DMS53 treated with DMSO at 0.1 percent for 48 hours (cell line): ENCODE measurements at regions not wholly inside any gene's neighbourhood (a gene's known extent, or its start where the extent isn't known, plus 50 kb on each side); places are given as distances from the start of the nearest gene placed in this dataset.
"Not testable (repeated sequence)": the region's sequence is repeated elsewhere in the genome, so short reads cannot be mapped to it uniquely, and the experiment has no call there.

Experiments
- DNase-seq: peaks from one replicate; lab custom pipeline; 2025; ENCODE audit not compliant: unreplicated experiment; lab: John Stamatoyannopoulos, UW

DNA sequence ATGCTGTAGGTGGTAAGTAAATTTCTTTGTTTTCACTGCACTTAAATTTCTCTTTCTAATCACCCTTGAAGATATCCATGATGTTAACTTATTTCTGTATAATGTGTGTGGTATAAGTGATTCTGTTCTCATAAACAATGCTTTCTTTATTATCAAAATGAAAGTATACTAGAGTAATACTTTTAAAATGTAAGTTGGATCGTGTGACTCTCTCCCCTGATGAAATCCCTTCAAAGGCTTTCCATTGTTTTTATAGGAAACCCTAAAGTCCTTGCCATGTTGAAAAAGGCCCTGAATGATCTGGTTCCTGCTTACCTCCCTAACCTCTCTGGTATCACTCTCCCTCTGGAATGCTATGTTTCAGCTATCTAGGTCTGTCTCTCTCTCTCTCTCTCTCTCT, 191.1 kb upstream of the LHX8 start:
- no peak for DNase-seq

DNA sequence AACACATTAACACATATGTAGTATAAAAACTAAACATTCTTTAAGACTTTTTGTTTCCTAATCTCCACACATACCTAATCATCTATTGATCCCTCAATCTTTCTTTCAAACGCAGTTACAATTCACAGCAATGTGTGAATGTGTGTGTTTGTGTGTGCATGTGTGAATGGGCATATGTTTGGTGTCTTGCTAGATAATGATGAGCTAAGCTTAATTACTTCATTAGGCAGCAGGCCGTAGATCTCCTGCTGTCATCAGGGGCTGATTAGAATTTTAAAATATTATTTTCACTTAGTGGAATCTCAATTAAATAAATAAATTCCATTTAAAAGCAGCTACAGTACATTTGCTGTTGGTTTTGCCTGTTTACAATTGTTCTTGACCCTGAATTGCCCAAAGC, 187.8 kb upstream of the LHX8 start:
- no peak for DNase-seq

DNA sequence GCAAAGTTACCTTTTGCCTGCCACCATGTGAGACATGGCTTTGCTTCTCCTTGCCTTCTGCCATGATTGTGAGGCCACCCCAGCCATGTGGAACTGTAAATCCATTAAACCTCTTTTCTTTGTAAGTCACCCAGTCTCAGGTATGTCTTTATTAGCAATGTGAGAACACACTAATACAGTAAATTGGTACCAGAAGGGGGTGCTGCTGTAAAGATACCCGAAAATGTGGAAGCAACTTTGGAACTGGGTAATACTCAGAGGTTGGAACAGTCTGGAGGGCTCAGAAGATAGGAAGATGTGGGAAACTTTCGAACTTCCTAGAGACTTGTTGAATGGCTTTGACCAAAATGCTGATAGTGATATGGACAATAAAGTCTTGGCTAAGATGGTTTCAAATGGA, 184.8 kb upstream of the LHX8 start:
- not testable (repeated sequence) for DNase-seq

DNA sequence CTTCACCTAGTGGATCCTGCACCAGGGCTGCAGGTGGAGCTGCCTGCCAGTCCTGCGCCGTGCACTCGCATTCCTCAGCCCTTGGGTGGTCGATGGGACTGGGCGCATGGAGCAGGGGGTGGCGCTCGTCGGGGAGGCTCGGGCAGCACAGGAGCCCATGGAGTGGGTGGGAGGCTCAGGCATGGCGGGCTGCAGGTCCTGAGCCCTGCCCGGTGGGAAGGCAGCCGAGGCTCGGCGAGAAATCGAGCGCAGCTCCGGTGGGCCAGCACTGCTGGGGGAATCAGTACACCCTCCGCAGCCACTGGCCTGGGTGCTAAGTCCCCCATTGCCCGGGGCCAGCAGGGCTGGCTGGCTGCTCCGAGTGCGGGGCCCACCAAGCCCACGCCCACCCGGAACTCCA, 182.2 kb upstream of the LHX8 start:
- DNase-seq, result not testable (repeated sequence)

DNA sequence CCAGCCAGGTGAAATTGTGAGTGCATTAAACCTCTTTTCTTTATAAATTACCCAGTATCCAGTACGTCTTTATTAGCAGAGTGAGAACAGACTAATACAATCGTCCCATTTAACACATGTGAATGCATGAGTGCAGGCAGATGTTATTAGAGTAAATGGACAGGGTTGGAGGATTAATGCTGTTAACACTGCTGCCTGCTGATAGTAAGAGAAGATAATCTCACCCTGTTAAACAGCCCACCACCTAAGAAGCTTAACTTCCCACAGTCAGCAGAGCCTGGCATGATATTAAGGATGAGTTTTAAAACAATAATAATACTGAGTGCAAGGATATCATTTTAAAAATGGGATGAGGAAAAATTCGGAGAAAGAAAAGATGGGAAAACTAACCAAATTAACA, 181.4 kb upstream of the LHX8 start:
- no peak for DNase-seq

DNA sequence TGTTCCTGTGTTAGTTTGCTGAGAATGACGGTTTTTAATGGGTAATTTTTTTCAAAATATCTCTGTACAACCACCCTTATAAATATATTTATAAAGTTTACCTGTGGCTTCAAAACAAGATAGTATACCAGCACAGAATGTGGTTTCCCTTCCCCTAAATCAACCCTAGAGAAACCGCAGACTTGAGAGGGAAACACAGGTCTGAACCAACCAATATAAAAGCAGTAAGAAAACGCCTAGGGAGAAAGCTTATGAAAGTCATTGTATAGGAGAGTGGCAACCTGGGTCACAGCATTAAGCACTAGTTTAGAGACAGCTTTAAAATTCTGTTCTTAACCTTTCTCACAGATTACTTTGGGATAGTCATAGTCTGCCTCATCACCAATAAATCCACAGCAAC, 180.6 kb upstream of the LHX8 start:
- no peak for DNase-seq

DNA sequence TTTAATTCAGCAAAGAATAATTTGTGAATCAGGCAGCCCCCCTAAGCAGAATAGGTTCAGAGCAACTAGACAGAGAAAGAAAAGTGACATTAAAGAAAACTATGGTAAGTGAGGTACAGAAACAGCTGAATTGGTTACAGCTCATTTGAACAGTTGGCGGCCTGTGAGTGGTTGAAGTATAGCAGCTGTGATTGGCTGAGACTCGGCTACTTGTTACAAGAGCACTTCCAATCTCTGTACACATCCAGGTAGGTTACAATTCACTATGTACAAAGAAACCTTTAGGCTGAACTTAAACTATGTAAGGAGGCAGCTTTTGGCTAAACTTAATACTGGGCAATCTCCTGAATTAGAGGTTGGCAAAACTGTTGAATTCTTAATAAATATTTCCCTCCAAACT, 171.1 kb upstream of the LHX8 start:
- no peak for DNase-seq

DNA sequence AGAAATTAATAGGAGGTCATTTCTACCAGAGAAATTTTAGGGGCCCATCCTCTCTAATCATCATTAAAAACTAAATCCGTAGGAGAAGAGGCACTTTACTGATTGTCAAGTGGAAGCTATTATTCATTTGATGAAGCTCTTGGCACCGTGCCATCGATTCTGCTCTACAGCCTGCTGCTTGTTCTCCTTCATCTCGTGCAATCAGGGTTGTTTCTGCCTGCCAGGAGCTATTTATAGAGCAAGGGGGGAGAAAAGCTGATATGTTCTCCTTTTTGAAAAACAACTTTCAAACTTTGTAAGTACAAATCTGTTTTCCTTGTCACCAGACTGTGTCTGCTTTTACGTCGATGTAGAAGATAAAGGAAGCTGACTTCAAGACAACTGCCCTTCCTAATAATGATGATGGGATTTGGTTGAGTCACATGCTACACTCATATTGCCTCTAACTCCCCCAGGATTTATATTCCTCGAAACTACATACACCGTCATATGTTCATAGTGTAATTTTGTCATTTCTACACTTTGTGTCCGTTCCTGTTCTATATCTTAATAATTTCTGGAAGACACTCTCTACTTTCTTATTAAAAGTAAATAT, 169.6 kb upstream of the LHX8 start:
- DNase-seq, result peak; percentile 65

DNA sequence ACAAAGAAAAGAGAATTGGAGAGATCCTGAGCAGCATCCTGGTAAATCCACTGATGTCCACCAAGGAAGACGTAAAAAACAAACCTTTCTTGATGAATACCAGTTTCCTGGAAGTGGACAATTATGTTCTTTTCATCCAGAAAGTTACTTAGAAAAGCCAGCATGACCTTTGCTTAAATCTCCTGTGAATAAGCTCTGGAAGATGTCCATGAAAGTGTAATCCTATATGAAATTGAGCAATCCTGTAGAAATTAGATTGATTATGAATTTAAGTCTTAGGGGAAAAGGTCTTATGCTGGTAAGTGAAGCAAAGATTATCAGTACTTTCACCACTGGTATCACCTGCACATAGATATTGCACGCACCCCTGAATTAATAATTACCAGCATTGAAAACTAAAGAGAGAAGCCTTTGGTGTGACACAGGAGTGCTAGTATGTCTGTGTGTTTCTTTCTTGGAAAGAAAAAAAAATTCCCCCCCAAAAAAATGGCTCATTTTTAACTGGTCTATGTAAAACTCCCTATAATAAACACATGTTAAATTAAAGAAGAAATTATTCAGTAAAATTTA, 164.5 kb upstream of the LHX8 start:
- DNase-seq, result no peak

DNA sequence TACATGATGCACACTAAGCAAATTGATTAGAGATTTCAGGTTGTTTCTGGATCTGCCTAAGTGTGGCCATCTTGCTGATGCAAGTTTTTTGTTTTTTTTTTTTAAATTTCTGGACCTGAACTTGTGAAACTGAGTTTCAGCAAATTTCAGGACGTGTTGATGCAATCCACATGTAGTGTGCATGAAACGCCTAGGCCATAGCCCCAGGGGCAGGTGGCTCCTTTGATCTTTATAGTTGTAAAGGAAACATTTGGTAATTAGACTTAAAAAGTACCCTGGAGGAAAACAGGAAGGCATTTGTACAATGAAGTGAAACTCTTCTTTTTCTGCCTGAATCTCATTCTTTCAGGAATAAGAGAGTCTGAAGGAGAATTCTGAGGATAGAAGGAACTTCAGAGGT, 162.2 kb upstream of the LHX8 start:
- no peak for DNase-seq

DNA sequence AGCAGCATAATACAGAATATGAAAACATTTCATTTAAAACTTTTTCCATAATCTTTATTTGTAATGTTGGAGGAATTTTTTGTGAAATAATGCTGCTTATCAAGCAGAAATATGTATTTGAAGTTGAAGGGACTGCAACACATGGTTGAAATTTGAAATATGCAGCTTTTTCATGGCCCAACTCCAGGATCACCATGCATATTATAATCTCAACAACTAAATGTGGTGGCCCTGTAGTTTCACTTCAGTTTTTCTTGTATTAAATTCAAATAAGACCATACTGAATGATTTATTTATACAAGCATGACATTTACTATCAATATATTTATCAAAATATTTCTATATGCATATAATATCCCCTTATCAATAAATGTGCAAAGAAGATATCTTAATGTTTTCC, 157.7 kb upstream of the LHX8 start:
- DNase-seq, result no peak

DNA sequence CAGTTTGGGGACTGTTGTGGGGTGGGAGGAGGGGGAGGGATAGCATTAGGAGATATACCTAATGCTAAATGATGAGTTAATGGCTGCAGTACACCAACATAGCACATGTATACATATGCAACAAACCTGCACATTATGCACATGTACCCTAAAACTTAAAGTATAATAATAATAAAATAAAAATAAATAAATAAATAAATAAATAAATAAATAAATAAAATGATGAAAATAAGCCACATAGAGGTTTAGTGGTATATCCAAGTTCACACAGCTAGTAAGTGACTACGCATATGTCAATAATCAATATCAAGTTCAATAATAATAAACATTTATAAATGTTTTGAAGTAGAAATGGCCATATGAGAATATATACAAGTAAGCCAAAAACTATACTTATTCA, 141.7 kb upstream of the LHX8 start:
- not testable (repeated sequence) for DNase-seq

DNA sequence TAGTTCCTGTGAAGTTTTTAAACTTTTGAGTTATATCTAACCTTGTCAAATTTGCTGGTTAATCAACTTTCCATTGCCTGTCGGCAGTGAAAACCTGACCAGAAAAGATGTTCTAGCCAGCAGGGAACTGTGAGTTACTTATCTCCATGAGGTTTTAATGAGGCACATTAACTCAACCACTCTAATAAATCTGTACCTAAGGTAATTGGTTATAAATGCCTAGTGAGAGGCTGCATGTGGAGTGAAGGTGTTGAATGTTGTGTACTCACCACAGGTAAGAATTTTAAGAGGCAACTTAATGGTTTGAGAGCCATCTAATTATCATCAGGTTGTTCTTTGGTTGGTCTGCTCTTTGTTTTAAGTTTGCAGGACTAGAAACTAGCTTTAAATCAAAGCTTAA, 138.4 kb upstream of the LHX8 start:
- DNase-seq, result no peak

DNA sequence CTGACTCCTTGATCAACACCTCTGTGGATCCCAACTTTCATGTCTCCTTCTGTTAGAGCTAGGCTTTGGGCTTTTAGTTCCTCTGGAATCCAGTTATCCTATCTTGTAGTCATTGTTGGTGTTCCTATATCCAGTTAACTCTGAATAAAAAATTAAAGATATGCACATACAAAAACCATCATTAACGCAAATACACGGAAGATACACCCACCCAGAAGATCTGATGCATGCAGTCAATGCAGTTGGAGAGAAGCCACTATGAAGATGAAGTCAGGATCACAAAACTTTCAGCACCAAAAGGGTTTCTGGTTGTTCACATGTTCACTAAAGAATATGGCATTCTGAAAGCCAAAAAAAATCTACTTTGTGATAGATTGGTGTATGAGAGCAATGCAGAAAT, 123.6 kb upstream of the LHX8 start:
- no peak for DNase-seq

DNA sequence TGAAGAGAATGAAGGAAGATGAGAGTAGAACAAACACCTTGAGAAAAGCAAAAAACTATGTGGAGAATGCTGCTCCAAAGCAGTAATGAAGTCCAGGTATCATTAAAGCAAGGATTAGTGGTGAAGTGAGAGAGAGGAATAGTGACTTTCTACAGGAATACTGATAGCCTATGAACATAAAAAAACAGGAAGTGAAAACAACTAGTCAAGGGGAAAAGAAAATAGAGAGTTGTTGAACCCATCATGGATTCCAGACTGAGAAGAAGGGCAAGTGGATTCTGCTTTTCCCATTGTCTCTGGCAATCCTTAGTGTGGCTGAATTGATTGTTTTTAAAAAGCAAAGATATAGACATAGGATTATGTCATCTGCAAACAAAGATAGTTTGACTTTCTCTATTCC, 119.9 kb upstream of the LHX8 start:
- DNase-seq, result peak; percentile 26

DNA sequence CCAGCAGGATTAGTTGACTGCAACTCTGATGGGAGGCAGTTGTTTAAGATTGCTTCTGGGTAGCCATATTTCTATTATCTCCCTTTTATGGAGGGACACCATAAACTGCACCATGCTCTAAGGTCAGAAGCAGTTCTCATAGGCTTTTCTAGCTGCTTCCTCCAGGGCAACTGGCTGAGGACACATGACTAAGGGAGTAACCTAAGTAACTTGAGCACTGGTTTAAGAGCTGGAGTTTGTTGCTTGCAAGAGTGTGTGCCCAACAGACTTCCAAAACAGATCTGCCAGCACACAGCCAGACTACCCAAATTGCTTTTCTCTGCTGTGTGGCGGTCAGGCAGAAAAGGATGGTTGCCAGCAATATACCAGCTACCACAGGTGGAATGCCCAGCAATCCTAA, 111.2 kb upstream of the LHX8 start:
- DNase-seq, result no peak

DNA sequence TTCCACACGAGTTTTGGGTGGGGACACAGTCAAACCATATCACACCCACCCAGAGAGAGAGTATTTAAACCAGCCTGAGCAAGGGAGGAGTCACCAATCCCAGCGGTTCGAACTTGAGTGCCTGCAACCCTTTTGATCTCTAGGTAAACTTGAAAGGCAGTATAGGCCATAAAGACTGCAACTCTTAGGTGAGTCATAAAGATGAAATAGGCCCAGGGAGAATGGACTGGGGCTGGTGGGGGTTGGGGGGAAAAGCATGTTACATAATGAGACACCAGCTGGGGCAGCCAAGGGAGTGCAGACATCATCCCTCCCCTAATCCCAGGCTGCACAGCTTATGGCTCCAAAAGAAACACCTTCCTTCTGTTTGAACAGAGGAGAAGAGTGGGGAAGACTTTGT, 99.8 kb upstream of the LHX8 start:
- peak; percentile 23 for DNase-seq

DNA sequence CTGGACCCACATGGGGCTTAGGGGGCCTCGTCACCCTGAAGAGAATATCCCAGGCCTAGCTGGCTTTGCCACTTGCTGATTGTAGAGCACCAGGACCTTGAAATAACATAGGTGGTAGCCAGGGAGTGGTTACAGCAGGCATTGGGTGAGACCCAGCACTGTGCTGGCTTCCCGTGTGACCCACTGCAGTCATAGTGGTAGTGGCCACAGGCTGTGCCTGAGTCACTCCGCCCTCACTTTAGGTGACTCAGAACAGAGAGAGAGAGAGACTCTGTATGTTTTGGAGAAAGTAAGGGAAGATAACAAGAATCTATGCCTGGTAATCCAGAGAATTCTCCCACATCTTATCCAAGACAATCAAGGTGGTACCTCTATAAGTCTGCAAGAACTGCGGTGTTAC, 98.7 kb upstream of the LHX8 start:
- no peak for DNase-seq

DNA sequence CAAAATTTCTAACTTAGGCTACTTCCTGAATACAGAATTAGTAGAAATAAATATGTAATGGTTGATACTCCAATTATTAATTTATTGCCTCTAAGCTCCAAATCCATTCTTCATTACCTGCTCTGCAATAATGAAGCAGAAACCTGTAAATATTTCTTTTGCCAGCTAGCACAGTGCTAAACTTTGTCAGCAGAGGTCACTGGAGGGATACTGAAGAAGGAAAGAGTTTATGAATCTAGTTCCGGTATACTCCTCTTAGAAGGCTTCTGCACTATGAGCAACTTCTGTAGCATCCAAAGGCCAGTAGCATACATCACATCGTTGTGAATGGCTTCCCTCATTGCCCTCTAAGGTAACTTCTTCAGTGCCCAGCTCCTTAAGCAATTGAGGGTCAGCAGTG, 81.0 kb upstream of the LHX8 start:
- peak; percentile 57 for DNase-seq

DNA sequence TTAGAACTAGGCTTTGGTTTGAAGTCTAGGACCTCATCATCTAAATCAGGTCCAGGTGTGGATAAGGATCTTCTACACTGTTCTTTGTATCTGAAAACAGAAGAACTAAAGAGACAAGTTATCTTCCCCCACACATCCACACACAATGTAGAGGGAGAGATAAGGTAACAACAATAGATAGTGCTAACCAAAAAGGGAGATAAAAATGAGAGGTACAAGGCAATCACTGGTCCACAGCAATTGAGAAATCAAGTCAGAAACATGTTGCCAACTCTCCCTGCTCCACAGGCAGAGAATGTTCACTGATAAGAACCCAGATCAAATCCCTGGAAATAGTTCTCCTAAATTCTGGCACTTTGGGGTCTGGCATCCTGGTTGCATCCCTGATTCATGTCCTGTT, 75.8 kb upstream of the LHX8 start:
- no peak for DNase-seq

DNA sequence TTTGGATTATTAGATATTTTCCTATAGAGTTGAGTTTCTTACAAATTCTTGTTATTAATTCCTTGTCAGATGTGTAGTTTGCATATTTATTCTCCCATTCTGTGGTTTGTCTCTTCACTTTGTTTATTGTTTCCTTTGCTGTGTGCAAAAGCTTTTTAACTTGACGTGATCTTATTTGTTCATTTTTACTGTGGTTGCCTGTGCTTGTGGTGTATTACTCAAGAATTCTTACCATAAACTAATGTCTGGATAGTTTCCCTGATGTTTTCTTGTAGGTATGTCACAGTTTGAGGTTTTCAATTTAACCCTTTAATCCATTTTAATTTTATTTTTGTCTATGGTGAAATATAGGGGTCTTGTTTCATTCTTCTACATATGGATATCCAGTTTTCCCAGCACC, 72.1 kb upstream of the LHX8 start:
- no peak for DNase-seq

DNA sequence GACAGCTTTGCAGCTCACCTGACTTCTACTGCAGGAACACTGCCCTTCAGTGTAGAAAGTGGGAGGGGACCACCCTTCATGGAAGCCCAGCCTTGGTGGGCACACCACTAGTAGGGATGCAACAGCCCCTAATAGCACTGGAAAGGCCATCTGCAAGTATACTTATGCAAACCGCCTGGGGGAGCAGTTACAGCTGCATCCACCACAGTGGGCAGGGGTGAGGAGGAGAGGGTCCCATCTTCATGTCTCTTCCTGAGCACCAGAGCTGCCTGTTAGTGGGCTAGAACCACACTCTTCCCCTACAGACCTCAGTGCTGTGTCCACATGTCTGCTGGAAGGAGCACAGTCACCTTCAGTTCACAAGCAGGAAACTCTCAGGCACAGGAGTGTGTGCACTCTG, 66.2 kb upstream of the LHX8 start:
- no peak for DNase-seq

DNA sequence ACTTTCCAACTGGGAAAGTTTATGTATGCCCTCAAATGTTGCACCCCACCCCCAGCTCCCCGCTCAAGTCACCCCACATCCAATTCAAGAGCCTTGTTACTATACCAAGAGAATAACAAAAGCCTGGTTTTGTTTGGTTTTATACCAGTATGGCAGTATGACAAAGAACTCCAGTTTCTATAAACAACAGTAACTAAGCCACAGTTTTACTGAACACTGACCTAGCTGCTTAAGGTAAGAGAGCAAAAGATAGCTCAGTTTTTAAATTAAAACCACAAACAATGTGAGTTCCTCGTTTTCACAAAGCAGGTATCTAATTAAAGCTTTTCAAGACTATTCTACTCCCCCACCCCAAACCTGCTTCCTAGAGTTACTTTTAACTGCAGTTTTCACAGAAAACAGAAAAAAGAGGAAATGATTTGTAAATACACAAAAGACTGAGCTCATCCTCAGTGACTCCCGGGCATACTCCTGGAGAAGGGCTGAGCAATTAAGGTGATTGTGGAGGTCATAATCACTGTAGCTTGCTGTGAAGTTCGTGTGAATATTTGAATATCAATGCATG, 59.3 kb upstream of the LHX8 start:
- peak; percentile 38 for DNase-seq
